ENCODE measurements at regions not wholly inside any gene's neighbourhood (a gene's known extent, or its start where the extent isn't known, plus 50 kb on each side); places are given as distances from the start of the nearest gene placed in this dataset.

DNA sequence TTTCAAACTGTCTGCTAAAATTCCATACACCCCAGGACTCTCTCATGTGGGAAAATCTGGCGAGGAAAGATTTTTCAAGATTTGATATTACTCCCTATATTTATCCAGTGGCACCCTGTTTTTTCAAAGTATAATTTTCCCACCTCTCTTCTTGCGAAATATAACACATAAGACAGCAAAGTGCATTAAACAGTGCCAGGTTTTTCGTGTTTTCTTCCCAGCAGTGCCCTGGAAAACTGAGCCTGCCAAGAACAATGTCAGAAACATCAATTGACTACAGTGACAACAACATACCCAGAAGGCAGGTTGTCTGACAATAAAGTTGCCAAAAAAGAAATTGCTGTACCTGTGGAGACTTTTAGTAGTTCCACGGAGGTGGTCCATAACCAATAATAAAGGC is 545.0 kb upstream of the ZNF608 start:
- TF ChIP-seq, protein P1, sequence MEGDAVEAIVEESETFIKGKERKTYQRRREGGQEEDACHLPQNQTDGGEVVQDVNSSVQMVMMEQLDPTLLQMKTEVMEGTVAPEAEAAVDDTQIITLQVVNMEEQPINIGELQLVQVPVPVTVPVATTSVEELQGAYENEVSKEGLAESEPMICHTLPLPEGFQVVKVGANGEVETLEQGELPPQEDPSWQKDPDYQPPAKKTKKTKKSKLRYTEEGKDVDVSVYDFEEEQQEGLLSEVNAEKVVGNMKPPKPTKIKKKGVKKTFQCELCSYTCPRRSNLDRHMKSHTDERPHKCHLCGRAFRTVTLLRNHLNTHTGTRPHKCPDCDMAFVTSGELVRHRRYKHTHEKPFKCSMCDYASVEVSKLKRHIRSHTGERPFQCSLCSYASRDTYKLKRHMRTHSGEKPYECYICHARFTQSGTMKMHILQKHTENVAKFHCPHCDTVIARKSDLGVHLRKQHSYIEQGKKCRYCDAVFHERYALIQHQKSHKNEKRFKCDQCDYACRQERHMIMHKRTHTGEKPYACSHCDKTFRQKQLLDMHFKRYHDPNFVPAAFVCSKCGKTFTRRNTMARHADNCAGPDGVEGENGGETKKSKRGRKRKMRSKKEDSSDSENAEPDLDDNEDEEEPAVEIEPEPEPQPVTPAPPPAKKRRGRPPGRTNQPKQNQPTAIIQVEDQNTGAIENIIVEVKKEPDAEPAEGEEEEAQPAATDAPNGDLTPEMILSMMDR (IDR thresholded peaks at IDR 0.05; ENCODE audit: low read depth, low read length): no peak
- no peaks in the 10 kb centered on the region for H3K27me3 ChIP-seq
- no peaks in the 10 kb centered on the region for H3K9me3 ChIP-seq
- no peak for DNase-seq
- no peaks in the 10 kb centered on the region for H3K36me3 ChIP-seq
- no peak overlapping the region for H3K4me3 ChIP-seq (ENCODE audit: low read depth, low read length)
- H3K4me1 ChIP-seq: peaks cover 15% of the 10 kb centered on the region

DNA sequence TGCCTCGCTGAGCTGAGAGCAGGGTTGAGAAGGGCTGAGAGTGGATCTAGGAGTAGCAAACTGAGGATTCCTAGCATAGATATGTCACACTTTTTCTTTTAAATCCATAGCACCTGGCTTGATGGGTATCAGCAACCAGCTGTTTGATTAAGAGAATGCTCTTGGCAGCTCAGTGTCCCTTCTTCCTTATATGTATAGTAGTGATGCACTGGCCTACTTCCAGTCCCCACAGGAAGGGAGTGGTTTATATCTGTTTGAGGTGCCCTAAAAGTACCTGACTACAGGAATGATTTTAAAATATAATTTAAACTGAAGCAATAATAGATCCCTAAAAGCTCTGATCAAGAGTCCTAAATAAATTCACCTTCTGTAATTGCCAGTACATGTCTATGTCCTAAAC is 546.8 kb upstream of the ZNF608 start:
- no peaks in the 10 kb centered on the region for H3K27me3 ChIP-seq
- no peak for DNase-seq
- no peaks in the 10 kb centered on the region for H3K36me3 ChIP-seq
- no peak overlapping the region for H3K4me3 ChIP-seq (ENCODE audit: low read depth, low read length)
- peaks cover 26% of the 10 kb centered on the region for H3K4me1 ChIP-seq
- H3K9me3 ChIP-seq: no peaks in the 10 kb centered on the region
- TF ChIP-seq, protein P1 (IDR thresholded peaks at IDR 0.05; ENCODE audit: low read depth, low read length): no peak

DNA sequence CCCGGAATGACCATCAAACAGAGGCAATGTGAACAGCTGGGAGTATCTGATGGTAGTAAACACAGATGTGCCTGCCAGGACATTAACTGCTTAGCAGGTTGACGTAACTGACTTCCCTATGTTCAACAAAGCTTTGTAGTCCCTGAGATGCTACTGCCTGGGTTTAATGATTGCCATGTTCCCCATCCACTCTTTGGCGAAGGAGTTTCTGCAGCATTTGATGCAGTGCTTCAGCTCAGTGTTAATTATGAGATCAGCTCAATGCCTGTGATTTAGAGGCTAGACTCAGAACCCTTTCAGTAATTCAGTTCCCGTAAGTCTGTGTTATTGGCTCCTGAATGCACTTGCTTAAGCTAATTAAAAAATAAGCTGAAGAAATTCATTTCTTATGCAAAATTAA is 547.3 kb upstream of the ZNF608 start:
- Histone ChIP-seq H3K9me3 (no peaks in the 10 kb centered on the region), H3K4me1 (peaks cover 31% of the 10 kb centered on the region), H3K4me3 (ENCODE audit: low read depth, low read length) (no peak overlapping the region), H3K36me3 (no peaks in the 10 kb centered on the region), H3K27me3 (no peaks in the 10 kb centered on the region)
- TF ChIP-seq, protein P1 (IDR thresholded peaks at IDR 0.05; ENCODE audit: low read depth, low read length): no peak
- no peak for DNase-seq

DNA sequence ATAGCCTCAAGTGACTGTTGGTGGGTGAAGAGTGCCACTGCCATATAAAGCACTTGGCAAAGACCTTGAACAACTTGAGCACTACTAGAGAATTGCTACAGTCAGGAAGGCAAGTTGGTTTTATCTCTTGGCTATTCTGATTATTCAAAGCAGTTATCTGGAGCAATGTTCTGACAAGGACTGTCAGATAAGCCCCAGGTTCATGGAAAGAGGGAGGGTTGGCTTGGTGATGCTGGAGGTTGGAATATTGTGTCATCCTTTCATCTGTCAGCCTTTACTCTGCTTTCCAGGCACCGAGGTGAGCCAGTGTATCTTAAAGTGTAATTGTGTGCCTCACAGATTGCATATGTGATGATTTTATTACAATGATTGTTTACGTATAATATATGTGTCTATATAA is 548.4 kb upstream of the ZNF608 start:
- H3K27me3 ChIP-seq: no peaks in the 10 kb centered on the region
- H3K9me3 ChIP-seq: no peaks in the 10 kb centered on the region
- H3K36me3 ChIP-seq: no peaks in the 10 kb centered on the region
- no peak for DNase-seq
- no peak overlapping the region for H3K4me3 ChIP-seq (ENCODE audit: low read depth, low read length)
- TF ChIP-seq, protein P1 (IDR thresholded peaks at IDR 0.05; ENCODE audit: low read depth, low read length): no peak
- peaks cover 33% of the 10 kb centered on the region for H3K4me1 ChIP-seq

DNA sequence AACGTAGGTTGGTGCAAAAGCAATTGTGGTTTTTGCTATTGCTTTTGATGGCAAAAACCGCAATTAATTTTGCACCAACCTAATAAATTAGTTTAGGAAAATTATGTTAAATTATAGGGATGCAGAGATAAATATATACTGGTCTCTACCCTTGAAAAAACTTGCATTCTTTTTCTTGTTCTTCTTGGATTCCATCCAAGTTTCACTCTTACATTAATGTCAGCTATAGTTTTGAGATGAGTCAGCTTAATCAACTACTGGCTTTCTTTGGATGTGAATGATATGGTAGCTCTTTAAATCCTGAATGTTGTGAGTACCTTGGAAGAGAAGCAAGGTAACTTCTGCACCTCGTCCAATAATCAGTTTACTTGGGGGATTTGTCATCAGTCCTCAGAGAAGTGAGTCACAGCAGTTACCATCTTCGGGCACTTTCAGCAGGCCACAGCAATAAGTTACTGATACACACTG is 549.0 kb upstream of the ZNF608 start:
- Histone ChIP-seq H3K27me3 (no peaks in the 10 kb centered on the region), H3K36me3 (no peaks in the 10 kb centered on the region), H3K4me1 (peaks cover 33% of the 10 kb centered on the region), H3K4me3 (ENCODE audit: low read depth, low read length) (no peak overlapping the region), H3K9me3 (no peaks in the 10 kb centered on the region)
- DNase-seq: no peak
- TF ChIP-seq, protein P1 (IDR thresholded peaks at IDR 0.05; ENCODE audit: low read depth, low read length): no peak

DNA sequence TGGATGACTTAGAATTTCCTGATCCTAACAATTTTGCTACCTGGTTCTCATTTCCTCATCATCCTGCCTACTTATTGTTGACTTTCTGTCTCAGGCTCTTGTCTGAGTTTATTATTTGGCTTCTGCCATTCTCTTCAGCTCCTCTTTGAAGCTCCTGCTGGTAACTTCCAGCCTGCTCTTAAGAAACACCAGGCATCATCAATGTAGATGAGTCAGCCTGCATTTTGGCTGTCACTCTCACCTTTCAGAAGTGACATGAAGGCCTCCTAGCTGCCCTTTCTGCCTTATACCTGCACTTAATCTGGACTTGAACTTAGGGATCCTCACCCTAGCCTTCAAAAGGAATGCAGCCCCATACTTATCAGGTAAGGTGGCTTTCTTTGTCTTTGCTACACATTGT is 551.8 kb upstream of the ZNF608 start:
- H3K36me3 ChIP-seq: no peaks in the 10 kb centered on the region
- DNase-seq: no peak
- H3K4me3 ChIP-seq (ENCODE audit: low read depth, low read length): no peak overlapping the region
- no peaks in the 10 kb centered on the region for H3K9me3 ChIP-seq
- H3K4me1 ChIP-seq: peaks cover 35% of the 10 kb centered on the region
- H3K27me3 ChIP-seq: no peaks in the 10 kb centered on the region
- TF ChIP-seq, protein P1 (IDR thresholded peaks at IDR 0.05; ENCODE audit: low read depth, low read length): no peak
